OCI-LY3 (cell line): ENCODE measurements at regions not wholly inside any gene's neighbourhood (a gene's known extent, or its start where the extent isn't known, plus 50 kb on each side); places are given as distances from the start of the nearest gene placed in this dataset.

Experiments used
- EZH2phosphoT487 ChIP-seq: fragments of 200-600 bp; shearing (Covaris generic); IDR thresholded peaks from 2 replicates; pipeline ENCODE4 v1.6.1; 2018; ENCODE audit warnings: antibody characterized with exemption, mixed run types, low read depth
- TF ChIP-seq, protein P1 (sequence below): fragments of 200-600, 300-600 bp; sonication (generic); IDR thresholded peaks from 2 replicates; pipeline ENCODE4 v1.5.1; 2014; ENCODE audit warnings: antibody characterized with exemption, low read length, low read depth

DNA sequence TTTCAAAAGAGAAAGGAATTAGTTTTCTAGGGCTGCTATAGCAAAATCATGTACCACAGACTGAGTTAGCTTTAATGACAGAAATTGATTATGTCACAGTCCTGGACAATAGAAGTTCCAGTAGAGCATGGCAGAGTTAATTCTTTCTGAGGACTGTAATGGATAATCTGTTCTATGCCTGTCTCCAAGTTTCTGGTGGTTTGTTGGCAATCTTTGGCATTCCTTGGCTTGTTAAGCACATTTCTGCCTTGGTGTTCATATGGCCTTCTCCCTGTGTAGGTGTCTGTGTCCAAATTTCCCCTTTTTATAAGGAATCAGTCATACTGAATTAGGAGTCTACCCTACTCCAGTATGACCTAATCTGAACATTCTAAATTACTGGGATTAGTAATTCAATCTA, 336.1 kb upstream of the PABPC4L start:
- no peak for TF ChIP-seq EZH2phosphoT487
- TF ChIP-seq, protein P1, sequence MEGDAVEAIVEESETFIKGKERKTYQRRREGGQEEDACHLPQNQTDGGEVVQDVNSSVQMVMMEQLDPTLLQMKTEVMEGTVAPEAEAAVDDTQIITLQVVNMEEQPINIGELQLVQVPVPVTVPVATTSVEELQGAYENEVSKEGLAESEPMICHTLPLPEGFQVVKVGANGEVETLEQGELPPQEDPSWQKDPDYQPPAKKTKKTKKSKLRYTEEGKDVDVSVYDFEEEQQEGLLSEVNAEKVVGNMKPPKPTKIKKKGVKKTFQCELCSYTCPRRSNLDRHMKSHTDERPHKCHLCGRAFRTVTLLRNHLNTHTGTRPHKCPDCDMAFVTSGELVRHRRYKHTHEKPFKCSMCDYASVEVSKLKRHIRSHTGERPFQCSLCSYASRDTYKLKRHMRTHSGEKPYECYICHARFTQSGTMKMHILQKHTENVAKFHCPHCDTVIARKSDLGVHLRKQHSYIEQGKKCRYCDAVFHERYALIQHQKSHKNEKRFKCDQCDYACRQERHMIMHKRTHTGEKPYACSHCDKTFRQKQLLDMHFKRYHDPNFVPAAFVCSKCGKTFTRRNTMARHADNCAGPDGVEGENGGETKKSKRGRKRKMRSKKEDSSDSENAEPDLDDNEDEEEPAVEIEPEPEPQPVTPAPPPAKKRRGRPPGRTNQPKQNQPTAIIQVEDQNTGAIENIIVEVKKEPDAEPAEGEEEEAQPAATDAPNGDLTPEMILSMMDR = no peak
